ENCODE measurements at regions not wholly inside any gene's neighbourhood (a gene's known extent, or its start where the extent isn't known, plus 50 kb on each side); places are given as distances from the start of the nearest gene placed in this dataset.
"Not testable (repeated sequence)": the region's sequence is repeated elsewhere in the genome, so short reads cannot be mapped to it uniquely, and the experiment has no call there.

GRCh38 chr11:46181843-46182424 is 60.7 kb upstream of the PHF21A start:
- no peak for DNase-seq

- no peak for DNase-seq
Observed at GRCh38 chr11:46181387-46181786, 60.1 kb upstream of the PHF21A start.

DNA sequence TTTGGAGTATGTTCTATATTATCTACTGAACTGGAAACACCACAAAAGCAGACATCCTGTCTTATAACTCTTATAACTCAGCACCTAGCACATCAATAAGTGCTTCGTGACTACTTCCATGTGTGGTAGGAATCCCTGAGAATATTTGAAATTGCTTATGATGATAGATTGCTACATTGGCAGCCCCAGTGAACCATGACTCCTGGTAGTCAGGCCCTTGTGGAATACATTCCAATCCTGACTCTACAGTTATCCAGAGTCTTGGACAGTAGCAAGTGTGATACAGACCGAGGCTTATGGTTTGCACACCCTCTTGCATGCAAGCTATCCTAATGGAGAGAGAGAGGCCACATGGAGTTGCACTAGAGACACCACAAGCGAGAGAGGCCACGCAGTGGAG is 59.5 kb upstream of the PHF21A start:
- DNase-seq = no peak

- DNase-seq = no peak
Observed at GRCh38 chr11:46178513-46178912, 57.3 kb upstream of the PHF21A start.

GRCh38 chr11:46176421-46176820 is 55.2 kb upstream of the PHF21A start:
- no peak for DNase-seq

DNA sequence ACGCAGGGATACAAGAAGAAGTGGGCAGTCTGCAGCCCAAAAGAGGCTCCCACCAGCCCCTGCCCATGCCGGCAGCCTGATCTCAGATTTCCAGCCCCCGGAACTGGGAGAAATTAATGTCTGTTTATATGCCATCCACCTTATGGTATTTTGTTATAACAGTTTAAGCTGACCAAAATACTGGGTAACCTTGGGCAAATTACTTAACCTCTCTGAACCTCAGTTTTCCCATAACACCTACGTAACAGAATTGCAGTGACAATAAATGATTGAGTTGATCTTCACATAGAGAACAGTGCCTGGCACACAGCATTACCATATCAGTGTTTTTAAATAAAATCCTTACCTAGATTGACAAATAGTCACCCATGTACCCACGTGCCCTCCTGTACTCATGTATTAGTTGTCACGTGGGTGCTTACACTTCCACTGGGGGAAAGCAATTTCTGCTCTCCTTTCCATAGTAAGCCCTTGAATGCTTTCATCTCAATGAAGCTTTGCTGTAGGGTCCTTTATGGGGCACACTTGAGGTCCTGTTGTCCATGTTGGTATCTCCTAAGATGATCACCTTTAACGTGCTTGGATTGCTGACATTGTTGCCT is 54.2 kb upstream of the PHF21A start:
- DNase-seq = no peak

DNA sequence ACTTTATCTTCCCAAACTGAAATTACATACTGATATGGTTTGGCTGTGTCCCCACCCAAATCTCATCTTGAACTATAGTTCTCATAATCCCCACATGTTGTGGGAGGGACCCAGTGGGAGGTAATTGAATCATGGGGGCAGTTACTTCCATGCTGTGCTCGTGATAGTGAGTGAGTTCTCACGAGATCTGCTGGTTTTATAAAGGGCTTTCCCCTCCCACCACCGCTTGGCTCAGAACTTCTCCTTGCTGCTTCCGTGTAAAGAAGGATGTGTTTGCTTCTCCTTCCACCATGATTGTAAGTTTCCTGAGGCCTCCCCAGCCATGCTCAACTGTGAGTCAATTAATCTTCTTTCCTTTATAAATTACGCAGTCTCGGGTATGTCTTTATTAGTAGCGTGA is 50.4 kb upstream of the PHF21A start:
- not testable (repeated sequence) for DNase-seq

All from CD4-positive, alpha-beta T cell treated with Interleukin-17A for 1 hour (primary cell).